NB4 (cell line): ENCODE measurements at regions not wholly inside any gene's neighbourhood (a gene's known extent, or its start where the extent isn't known, plus 50 kb on each side); places are given as distances from the start of the nearest gene placed in this dataset.

ENCODE experiments used
- POLR2A ChIP-seq: IDR thresholded peaks from 2 replicates; pipeline ENCODE4 v1.6.1; 2011; ENCODE audit warnings: mild to moderate bottlenecking; ENCODE audit not compliant: insufficient read length; ENCODE audit errors: extremely low read depth
- TF ChIP-seq, protein P1 (sequence below): IDR thresholded peaks from one replicate; pipeline ENCODE4 v1.5.1; 2012; ENCODE audit warnings: low read depth, low read length
- TF ChIP-seq, protein P2 (sequence below): IDR thresholded peaks from 2 replicates; pipeline ENCODE4 v1.6.1; 2011; ENCODE audit warnings: low read depth, low read length

GRCh38 chr9:11326231-11326630, 713.4 kb upstream of the PTPRD start:
- TF ChIP-seq, protein P1, sequence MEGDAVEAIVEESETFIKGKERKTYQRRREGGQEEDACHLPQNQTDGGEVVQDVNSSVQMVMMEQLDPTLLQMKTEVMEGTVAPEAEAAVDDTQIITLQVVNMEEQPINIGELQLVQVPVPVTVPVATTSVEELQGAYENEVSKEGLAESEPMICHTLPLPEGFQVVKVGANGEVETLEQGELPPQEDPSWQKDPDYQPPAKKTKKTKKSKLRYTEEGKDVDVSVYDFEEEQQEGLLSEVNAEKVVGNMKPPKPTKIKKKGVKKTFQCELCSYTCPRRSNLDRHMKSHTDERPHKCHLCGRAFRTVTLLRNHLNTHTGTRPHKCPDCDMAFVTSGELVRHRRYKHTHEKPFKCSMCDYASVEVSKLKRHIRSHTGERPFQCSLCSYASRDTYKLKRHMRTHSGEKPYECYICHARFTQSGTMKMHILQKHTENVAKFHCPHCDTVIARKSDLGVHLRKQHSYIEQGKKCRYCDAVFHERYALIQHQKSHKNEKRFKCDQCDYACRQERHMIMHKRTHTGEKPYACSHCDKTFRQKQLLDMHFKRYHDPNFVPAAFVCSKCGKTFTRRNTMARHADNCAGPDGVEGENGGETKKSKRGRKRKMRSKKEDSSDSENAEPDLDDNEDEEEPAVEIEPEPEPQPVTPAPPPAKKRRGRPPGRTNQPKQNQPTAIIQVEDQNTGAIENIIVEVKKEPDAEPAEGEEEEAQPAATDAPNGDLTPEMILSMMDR = no peak
- no peak for TF ChIP-seq POLR2A
- TF ChIP-seq, protein P2, sequence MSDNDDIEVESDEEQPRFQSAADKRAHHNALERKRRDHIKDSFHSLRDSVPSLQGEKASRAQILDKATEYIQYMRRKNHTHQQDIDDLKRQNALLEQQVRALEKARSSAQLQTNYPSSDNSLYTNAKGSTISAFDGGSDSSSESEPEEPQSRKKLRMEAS = no peak
